K562 (cell line): ENCODE measurements at regions not wholly inside any gene's neighbourhood (a gene's known extent, or its start where the extent isn't known, plus 50 kb on each side); places are given as distances from the start of the nearest gene placed in this dataset.

Source experiments
- CCAR2 ChIP-seq: fragments of 200-400 bp; formaldehyde crosslinking; IDR thresholded peaks from 2 replicates; pipeline ENCODE4 v1.6.1; 2017; ENCODE audit warnings: mild to moderate bottlenecking, low read depth, low read length
- DIDO1 ChIP-seq: fragments of 450-650 bp; IDR thresholded peaks from 2 replicates; pipeline ENCODE4 v1.6.1; 2016; ENCODE audit warnings: low read depth, missing biosample characterization, missing genetic modification characterization
- GABPA ChIP-seq: fragments of 200-800 bp; sonication (Bioruptor generic); conservative IDR thresholded peaks from 2 replicates; pipeline ENCODE4 v1.6.1; 2016; ENCODE audit warnings: low read depth, missing genetic modification characterization, missing compliant biosample characterization
- MYBL2 ChIP-seq, 2 experiments: fragments of 450-650 bp in 1 of 2; sonication (generic) in 1 of 2; formaldehyde crosslinking in 1 of 2; IDR thresholded peaks; 2 replicates each; pipeline versions ENCODE4 v1.6.1 to v1.8.1; 2017 to 2022; ENCODE audit warnings: borderline replicate concordance in 1 of 2, inconsistent platforms in 1 of 2, low read depth in 1 of 2, mild to moderate bottlenecking in 1 of 2, missing genetic modification reagents in 1 of 2, moderate library complexity in 1 of 2
- PRPF4 ChIP-seq: fragments of 200-400 bp; formaldehyde crosslinking; IDR thresholded peaks from one replicate; pipeline ENCODE4 v1.6.1; 2017; ENCODE audit warnings: low read length, low read depth, mild to moderate bottlenecking; ENCODE audit not compliant: insufficient read depth, poor library complexity, severe bottlenecking
- RHOXF2B ChIP-seq: fragments of 250-450 bp; sonication (Bioruptor Pico); conservative IDR thresholded peaks from 2 replicates; pipeline ENCODE4 v1.5.1; 2021
- ZNF518B ChIP-seq: fragments of 250-450 bp; sonication (Bioruptor Pico); IDR thresholded peaks from 2 replicates; pipeline ENCODE4 v1.5.0; 2021; ENCODE audit warnings: mild to moderate bottlenecking, moderate library complexity
- ZNF695 ChIP-seq: fragments of 450-650 bp; formaldehyde crosslinking; IDR thresholded peaks from 2 replicates; pipeline ENCODE4 v1.4.0; 2020; ENCODE audit warnings: mild to moderate bottlenecking, moderate library complexity
- ZNF699 ChIP-seq: fragments of 250-450 bp; sonication (Bioruptor Pico); IDR thresholded peaks from 2 replicates; pipeline ENCODE4 v1.8.0; 2021; ENCODE audit warnings: mild to moderate bottlenecking, moderate library complexity; ENCODE audit not compliant: insufficient replicate concordance
- TF ChIP-seq, protein P1 (sequence below): sonication (generic); formaldehyde crosslinking; IDR thresholded peaks from 2 replicates; pipeline ENCODE4 v1.8.0; 2022; ENCODE audit warnings: mild to moderate bottlenecking, missing genetic modification reagents, borderline replicate concordance
- TF ChIP-seq, protein P2 (sequence below): fragments of 250-450 bp; sonication (Bioruptor Pico); IDR thresholded peaks from 2 replicates; pipeline ENCODE4 v1.8.0; 2022; ENCODE audit warnings: inconsistent platforms
- TF ChIP-seq, protein P3 (sequence below), 2 experiments: fragments of 450-650 bp in 1 of 2; sonication (generic) in 1 of 2; formaldehyde crosslinking in 1 of 2; IDR thresholded peaks in 1 of 2; conservative IDR thresholded peaks in 1 of 2; 2 replicates each; pipeline versions ENCODE4 v1.6.1 to v1.8.1; 2016 to 2023; ENCODE audit warnings: mild to moderate bottlenecking in 2 of 2, moderate library complexity in 2 of 2, inconsistent platforms in 1 of 2, missing genetic modification reagents in 1 of 2
- TF ChIP-seq, protein P4 (sequence below): fragments of 450-650 bp; formaldehyde crosslinking; IDR thresholded peaks from 2 replicates; pipeline ENCODE4 v1.4.0; 2020; ENCODE audit warnings: mild to moderate bottlenecking, mixed read lengths

DNA sequence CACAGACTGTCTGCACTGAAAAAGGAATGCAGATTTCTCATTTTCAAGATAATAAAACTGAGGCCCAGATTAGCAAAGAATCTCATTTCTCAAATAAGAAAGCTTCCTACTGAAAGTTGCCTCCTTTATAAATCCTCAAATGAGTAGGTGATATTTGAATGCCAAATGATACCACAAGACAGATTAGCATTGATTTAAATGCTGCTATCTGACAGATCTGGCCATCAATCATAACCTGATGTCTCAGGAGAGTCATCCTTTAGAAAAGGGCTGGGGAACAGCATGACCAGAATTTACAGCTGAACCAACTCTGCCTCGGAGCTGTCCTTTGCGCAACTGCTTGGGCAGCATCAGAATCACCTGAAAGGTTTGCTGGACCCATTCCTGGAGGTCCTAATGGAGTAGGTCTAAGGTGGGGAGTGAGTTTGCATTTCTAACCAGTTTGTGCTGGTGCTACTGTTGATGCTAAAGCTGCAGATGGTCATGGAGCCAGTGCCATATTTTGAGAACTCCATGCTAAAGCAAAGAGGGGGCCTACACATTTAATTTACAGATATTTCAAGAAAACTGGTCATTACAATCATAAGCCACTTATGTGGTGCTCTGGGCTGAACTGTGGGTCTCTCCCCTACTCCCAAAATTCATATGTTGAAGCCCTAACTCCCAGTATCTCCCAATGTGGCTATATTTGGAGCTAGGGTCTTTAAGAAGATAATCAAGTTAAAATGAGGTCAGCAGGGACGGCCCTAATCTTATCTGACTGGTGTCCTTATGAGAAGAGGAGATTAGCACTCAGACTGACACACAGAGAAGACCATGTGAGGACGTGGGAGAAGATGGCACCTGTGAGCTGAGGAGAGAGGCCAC, 295.5 kb upstream of the JARID2 start (continued):
- TF ChIP-seq, protein P1, sequence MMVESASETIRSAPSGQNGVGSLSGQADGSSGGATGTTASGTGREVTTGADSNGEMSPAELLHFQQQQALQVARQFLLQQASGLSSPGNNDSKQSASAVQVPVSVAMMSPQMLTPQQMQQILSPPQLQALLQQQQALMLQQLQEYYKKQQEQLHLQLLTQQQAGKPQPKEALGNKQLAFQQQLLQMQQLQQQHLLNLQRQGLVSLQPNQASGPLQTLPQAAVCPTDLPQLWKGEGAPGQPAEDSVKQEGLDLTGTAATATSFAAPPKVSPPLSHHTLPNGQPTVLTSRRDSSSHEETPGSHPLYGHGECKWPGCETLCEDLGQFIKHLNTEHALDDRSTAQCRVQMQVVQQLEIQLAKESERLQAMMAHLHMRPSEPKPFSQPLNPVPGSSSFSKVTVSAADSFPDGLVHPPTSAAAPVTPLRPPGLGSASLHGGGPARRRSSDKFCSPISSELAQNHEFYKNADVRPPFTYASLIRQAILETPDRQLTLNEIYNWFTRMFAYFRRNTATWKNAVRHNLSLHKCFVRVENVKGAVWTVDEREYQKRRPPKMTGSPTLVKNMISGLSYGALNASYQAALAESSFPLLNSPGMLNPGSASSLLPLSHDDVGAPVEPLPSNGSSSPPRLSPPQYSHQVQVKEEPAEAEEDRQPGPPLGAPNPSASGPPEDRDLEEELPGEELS: no peak
- TF ChIP-seq, protein P2, sequence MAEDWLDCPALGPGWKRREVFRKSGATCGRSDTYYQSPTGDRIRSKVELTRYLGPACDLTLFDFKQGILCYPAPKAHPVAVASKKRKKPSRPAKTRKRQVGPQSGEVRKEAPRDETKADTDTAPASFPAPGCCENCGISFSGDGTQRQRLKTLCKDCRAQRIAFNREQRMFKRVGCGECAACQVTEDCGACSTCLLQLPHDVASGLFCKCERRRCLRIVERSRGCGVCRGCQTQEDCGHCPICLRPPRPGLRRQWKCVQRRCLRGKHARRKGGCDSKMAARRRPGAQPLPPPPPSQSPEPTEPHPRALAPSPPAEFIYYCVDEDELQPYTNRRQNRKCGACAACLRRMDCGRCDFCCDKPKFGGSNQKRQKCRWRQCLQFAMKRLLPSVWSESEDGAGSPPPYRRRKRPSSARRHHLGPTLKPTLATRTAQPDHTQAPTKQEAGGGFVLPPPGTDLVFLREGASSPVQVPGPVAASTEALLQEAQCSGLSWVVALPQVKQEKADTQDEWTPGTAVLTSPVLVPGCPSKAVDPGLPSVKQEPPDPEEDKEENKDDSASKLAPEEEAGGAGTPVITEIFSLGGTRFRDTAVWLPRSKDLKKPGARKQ: no peak
- no peak for TF ChIP-seq RHOXF2B
- no peak for TF ChIP-seq ZNF699 (CRISPR knock-in tag)
- no peak for TF ChIP-seq ZNF518B
- TF ChIP-seq, protein P3, sequence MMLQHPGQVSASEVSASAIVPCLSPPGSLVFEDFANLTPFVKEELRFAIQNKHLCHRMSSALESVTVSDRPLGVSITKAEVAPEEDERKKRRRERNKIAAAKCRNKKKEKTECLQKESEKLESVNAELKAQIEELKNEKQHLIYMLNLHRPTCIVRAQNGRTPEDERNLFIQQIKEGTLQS (IDR thresholded peaks at IDR 0.05): peak; percentile 75; the same call in 1 of the 2 replicates
- TF ChIP-seq, protein P3 (CRISPR knock-in tag; conservative IDR thresholded peaks at IDR 0.05): no peak
- TF ChIP-seq MYBL2 (IDR thresholded peaks at IDR 0.05; ENCODE audit: low read depth): no peak
- no peak for TF ChIP-seq MYBL2 (CRISPR knock-in tag; IDR thresholded peaks at IDR 0.05; ENCODE audit: borderline replicate concordance)
- TF ChIP-seq DIDO1 (tag): 0 out of 2 replicates have a peak, but pooled peaks have one; percentile 25
- TF ChIP-seq PRPF4: no peak
- TF ChIP-seq GABPA (tag): no peak
- TF ChIP-seq ZNF695 (CRISPR knock-in tag): no peak
- TF ChIP-seq, protein P4, sequence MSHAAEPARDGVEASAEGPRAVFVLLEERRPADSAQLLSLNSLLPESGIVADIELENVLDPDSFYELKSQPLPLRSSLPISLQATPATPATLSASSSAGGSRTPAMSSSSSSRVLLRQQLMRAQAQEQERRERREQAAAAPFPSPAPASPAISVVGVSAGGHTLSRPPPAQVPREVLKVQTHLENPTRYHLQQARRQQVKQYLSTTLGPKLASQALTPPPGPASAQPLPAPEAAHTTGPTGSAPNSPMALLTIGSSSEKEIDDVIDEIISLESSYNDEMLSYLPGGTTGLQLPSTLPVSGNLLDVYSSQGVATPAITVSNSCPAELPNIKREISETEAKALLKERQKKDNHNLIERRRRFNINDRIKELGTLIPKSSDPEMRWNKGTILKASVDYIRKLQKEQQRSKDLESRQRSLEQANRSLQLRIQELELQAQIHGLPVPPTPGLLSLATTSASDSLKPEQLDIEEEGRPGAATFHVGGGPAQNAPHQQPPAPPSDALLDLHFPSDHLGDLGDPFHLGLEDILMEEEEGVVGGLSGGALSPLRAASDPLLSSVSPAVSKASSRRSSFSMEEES (CRISPR knock-in tag): no peak
- no peak for TF ChIP-seq CCAR2
